HL-60 (cell line): ENCODE measurements at regions not wholly inside any gene's neighbourhood (a gene's known extent, or its start where the extent isn't known, plus 50 kb on each side); places are given as distances from the start of the nearest gene placed in this dataset.

Experiments used
- DNase-seq, 2 experiments: peaks; one replicate each; pipeline ENCODE4 v3.0.0-alpha.2; 2010 to 2020; ENCODE audit warnings: low read depth in 1 of 2, low spot score in 1 of 2
- H3K27ac ChIP-seq: fragments of 250-450 bp; sonication (Bioruptor Pico); replicated peaks from 2 replicates; pipeline ENCODE4 v1.5.1; 2020; ENCODE audit warnings: mild to moderate bottlenecking, moderate library complexity
- H3K27me3 ChIP-seq: fragments of 250-450 bp; sonication (Bioruptor Pico); 2 replicates; pipeline ENCODE4 v1.5.1; 2021; ENCODE audit warnings: mild to moderate bottlenecking, moderate library complexity; ENCODE audit not compliant: insufficient read depth, poor library complexity, severe bottlenecking
- H3K4me3 ChIP-seq: replicated peaks from 2 replicates; pipeline ENCODE4 v1.5.1; 2011; ENCODE audit warnings: mild to moderate bottlenecking, control low read depth, low read length; ENCODE audit not compliant: insufficient read depth
- GABPA ChIP-seq: IDR thresholded peaks from 2 replicates; pipeline ENCODE4 v1.6.1; 2012; ENCODE audit warnings: low read depth
- POLR2AphosphoS5 ChIP-seq: IDR thresholded peaks from 2 replicates; pipeline ENCODE4 v1.6.1; 2012; ENCODE audit warnings: low read depth
- REST ChIP-seq: IDR thresholded peaks from 2 replicates; pipeline ENCODE4 v1.6.1; 2012; ENCODE audit warnings: low read depth; ENCODE audit not compliant: insufficient replicate concordance
- SPI1 ChIP-seq: IDR thresholded peaks from 2 replicates; pipeline ENCODE4 v1.6.1; 2012; ENCODE audit warnings: low read depth, mild to moderate bottlenecking, borderline replicate concordance
- TF ChIP-seq, protein P1 (sequence below): IDR thresholded peaks from one replicate; pipeline ENCODE4 v1.5.1; 2011; ENCODE audit warnings: low read length, control low read depth, inconsistent platforms; ENCODE audit not compliant: insufficient read depth

DNA sequence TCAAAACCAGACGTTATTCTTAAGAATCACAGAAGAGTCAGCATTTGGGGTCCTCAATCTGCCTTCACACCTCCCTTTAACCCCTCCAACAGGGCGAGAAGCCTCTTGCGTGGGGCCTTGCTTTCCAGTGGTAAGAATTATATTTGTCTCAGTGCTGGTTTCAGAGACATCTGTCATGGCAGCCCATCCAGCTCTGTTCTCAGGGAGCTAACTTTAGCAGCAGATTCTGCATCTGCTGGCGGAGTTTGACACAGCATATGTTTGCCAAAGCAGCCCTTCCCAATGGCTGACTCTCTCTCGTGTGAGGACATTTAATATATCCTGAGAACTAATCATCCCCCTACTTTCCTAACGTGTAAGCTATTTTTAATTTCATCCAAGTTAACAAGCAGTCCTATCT, 91.5 kb upstream of the BCL11A start:
- no peak for TF ChIP-seq REST
- TF ChIP-seq, protein P1, sequence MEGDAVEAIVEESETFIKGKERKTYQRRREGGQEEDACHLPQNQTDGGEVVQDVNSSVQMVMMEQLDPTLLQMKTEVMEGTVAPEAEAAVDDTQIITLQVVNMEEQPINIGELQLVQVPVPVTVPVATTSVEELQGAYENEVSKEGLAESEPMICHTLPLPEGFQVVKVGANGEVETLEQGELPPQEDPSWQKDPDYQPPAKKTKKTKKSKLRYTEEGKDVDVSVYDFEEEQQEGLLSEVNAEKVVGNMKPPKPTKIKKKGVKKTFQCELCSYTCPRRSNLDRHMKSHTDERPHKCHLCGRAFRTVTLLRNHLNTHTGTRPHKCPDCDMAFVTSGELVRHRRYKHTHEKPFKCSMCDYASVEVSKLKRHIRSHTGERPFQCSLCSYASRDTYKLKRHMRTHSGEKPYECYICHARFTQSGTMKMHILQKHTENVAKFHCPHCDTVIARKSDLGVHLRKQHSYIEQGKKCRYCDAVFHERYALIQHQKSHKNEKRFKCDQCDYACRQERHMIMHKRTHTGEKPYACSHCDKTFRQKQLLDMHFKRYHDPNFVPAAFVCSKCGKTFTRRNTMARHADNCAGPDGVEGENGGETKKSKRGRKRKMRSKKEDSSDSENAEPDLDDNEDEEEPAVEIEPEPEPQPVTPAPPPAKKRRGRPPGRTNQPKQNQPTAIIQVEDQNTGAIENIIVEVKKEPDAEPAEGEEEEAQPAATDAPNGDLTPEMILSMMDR: no peak
- no peak for TF ChIP-seq POLR2AphosphoS5
- TF ChIP-seq GABPA: no peak
- no peak for TF ChIP-seq SPI1
- Histone ChIP-seq H3K27ac (no peak overlapping the region), H3K27me3 (no peaks in the 10 kb centered on the region), H3K4me3 (no peak overlapping the region)
- no peak for DNase-seq

GRCh38 chr2:60648191-60648590, 94.7 kb upstream of the BCL11A start:
- H3K27me3 ChIP-seq: no peaks in the 10 kb centered on the region
- DNase-seq: no peak
- H3K27ac ChIP-seq: no peak overlapping the region
- H3K4me3 ChIP-seq: no peak overlapping the region
- TF ChIP-seq GABPA (no peak), POLR2AphosphoS5 (no peak), SPI1 (no peak), REST (no peak)
- TF ChIP-seq, protein P1: no peak

DNA sequence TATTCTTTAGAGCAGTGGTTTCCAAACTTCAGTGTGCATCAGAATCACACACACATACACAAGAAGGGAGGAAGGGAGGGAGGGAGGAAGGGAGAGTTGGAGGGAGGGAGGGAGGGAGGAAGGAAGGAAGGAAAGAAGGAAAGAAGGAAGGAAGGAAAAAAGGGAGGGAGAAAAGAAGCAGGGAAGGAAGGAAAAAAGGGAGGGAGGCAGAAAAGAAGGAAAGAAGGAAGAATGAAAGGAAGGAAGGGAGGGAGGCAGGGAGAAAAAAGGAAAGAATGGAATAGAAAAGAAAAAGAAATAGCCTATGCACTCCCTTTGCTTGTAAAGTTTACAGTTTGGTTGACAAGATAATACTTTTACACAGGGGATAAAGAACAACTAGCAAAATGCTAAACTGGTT, 96.3 kb upstream of the BCL11A start:
- Histone ChIP-seq H3K27ac (no peak overlapping the region), H3K4me3 (no peak overlapping the region), H3K27me3 (no peaks in the 10 kb centered on the region)
- TF ChIP-seq POLR2AphosphoS5 (no peak), GABPA (no peak), SPI1 (no peak), REST (no peak)
- TF ChIP-seq, protein P1: no peak
- DNase-seq: no peak
